DND-41 (cell line): ENCODE measurements at regions not wholly inside any gene's neighbourhood (a gene's known extent, or its start where the extent isn't known, plus 50 kb on each side); places are given as distances from the start of the nearest gene placed in this dataset.
"Not testable (repeated sequence)": the region's sequence is repeated elsewhere in the genome, so short reads cannot be mapped to it uniquely, and the experiment has no call there.

Source experiments
- ATAC-seq: fragments of 200-7000 bp; cut with Tn5 transposase; 3 replicates; pipeline ENCODE4 v1.9.1; 2021; ENCODE audit warnings: low read depth; ENCODE audit not compliant: insufficient read depth
- DNase-seq: peaks from one replicate; pipeline ENCODE4 v3.0.0-alpha.2; 2020
- H2AFZ ChIP-seq: 2 replicates; pipeline ENCODE4 v1.6.0; 2012; ENCODE audit warnings: low read depth, low read length
- H3K27ac ChIP-seq: 2 replicates; pipeline ENCODE4 v1.5.1; 2012; ENCODE audit warnings: low read length, inconsistent platforms
- H3K27me3 ChIP-seq: fragments of 200-600 bp; sonication (generic); 2 replicates; pipeline ENCODE4 v1.6.0; 2012; ENCODE audit warnings: low read length, mild to moderate bottlenecking, inconsistent platforms; ENCODE audit not compliant: insufficient read depth, poor library complexity
- H3K36me3 ChIP-seq: 2 replicates; pipeline ENCODE4 v1.5.1; 2012; ENCODE audit warnings: low read length, inconsistent platforms; ENCODE audit not compliant: insufficient read depth
- H3K4me1 ChIP-seq: 2 replicates; pipeline ENCODE4 v1.5.1; 2012; ENCODE audit warnings: mild to moderate bottlenecking, low read length; ENCODE audit not compliant: insufficient read depth
- H3K4me2 ChIP-seq: 2 replicates; pipeline ENCODE4 v1.6.0; 2012; ENCODE audit warnings: mild to moderate bottlenecking, moderate library complexity, low read length, inconsistent platforms; ENCODE audit not compliant: insufficient read depth
- H3K4me3 ChIP-seq, 2 experiments: fragments of 200-600 bp in 1 of 2; shearing (Covaris generic) in 1 of 2; 2 replicates each; pipeline ENCODE4 v1.5.1; 2012 to 2016; ENCODE audit warnings: inconsistent platforms in 2 of 2, low read length in 2 of 2, mild to moderate bottlenecking in 2 of 2, low read depth in 1 of 2, moderate library complexity in 1 of 2
- H3K79me2 ChIP-seq: 2 replicates; pipeline ENCODE4 v1.6.0; 2012; ENCODE audit warnings: low read length, inconsistent platforms; ENCODE audit not compliant: insufficient read depth
- H3K9ac ChIP-seq: 2 replicates; pipeline ENCODE4 v1.6.0; 2012; ENCODE audit warnings: low read depth, mild to moderate bottlenecking, inconsistent platforms, low read length, moderate library complexity
- H3K9me3 ChIP-seq: 2 replicates; pipeline ENCODE4 v1.5.1; 2012; ENCODE audit warnings: low read length, moderate library complexity, mild to moderate bottlenecking, inconsistent platforms; ENCODE audit not compliant: insufficient read depth, severe bottlenecking
- H4K20me1 ChIP-seq: 2 replicates; pipeline ENCODE4 v1.6.0; 2012; ENCODE audit warnings: low read length; ENCODE audit not compliant: insufficient read depth
- CTCF ChIP-seq: IDR thresholded peaks from 2 replicates; pipeline ENCODE4 v1.5.1; 2012; ENCODE audit warnings: borderline replicate concordance, low read length, moderate library complexity, mild to moderate bottlenecking; ENCODE audit not compliant: poor library complexity, severe bottlenecking; ENCODE audit errors: extremely low read depth
- EZH2 ChIP-seq: IDR thresholded peaks from 3 replicates; pipeline ENCODE4 v1.6.1; 2012; ENCODE audit warnings: borderline replicate concordance, low read depth, mild to moderate bottlenecking, moderate library complexity, low read length, inconsistent platforms; ENCODE audit not compliant: severe bottlenecking

- DNase-seq, result no peak
- H3K27me3 ChIP-seq, result no peaks in the 10 kb centered on the region
- H3K4me2 ChIP-seq, result no peak overlapping the region
- H3K4me3 ChIP-seq, result no peak overlapping the region
- H3K9me3 ChIP-seq, result no peaks in the 10 kb centered on the region
- no peak overlapping the region for H2AFZ ChIP-seq
- ATAC-seq, result no peak
- H3K79me2 ChIP-seq, result no peaks in the 10 kb centered on the region
- no peaks in the 10 kb centered on the region for H4K20me1 ChIP-seq
- H3K4me1 ChIP-seq, result no peaks in the 10 kb centered on the region
- no peak overlapping the region for H3K9ac ChIP-seq
- H3K27ac ChIP-seq, result no peak overlapping the region
- TF ChIP-seq EZH2 (no peak), CTCF (no peak)
- no peaks in the 10 kb centered on the region for H3K36me3 ChIP-seq
Measured at GRCh38 chr3:75188962-75189361, 475.2 kb upstream of the FRG2C start.

- ATAC-seq, result peak; percentile 71
- Histone ChIP-seq H3K79me2 (no peaks in the 10 kb centered on the region), H3K4me3 (no peak overlapping the region), H3K27me3 (no peaks in the 10 kb centered on the region), H3K9me3 (no peaks in the 10 kb centered on the region), H3K4me2 (no peak overlapping the region), H3K9ac (no peak overlapping the region), H3K4me1 (no peaks in the 10 kb centered on the region), H3K27ac (no peak overlapping the region), H2AFZ (peak overlapping the region; percentile 21; the same call in 1 of the 2 replicates), H3K36me3 (no peaks in the 10 kb centered on the region), H4K20me1 (no peaks in the 10 kb centered on the region)
- peak; percentile 62 for DNase-seq
- TF ChIP-seq EZH2, result no peak
- peak; percentile 84 for TF ChIP-seq CTCF
Measured at GRCh38 chr3:75192146-75192616, 471.9 kb upstream of the FRG2C start.

GRCh38 chr3:75193797-75194196 lies 470.3 kb upstream of the FRG2C start:
- no peak for TF ChIP-seq EZH2
- TF ChIP-seq CTCF, result no peak
- no peak for ATAC-seq

GRCh38 chr3:75214332-75214731 lies 449.8 kb upstream of the FRG2C start:
- not testable (repeated sequence) for H3K79me2 ChIP-seq, DNase-seq

More at GRCh38 chr3:75193797-75194196, 470.3 kb upstream of the FRG2C start:
- H3K27me3 ChIP-seq, result no peaks in the 10 kb centered on the region
- H2AFZ ChIP-seq, result no peak overlapping the region
- no peak overlapping the region for H3K27ac ChIP-seq
- no peaks in the 10 kb centered on the region for H3K4me1 ChIP-seq
- no peaks in the 10 kb centered on the region for H4K20me1 ChIP-seq
- no peaks in the 10 kb centered on the region for H3K36me3 ChIP-seq
- H3K79me2 ChIP-seq, result no peaks in the 10 kb centered on the region
- H3K9me3 ChIP-seq, result no peaks in the 10 kb centered on the region
- no peak overlapping the region for H3K4me2 ChIP-seq
- no peak for DNase-seq
- no peak overlapping the region for H3K9ac ChIP-seq
- H3K4me3 ChIP-seq, result no peak overlapping the region

More at GRCh38 chr3:75214332-75214731, 449.8 kb upstream of the FRG2C start:
- H3K9ac ChIP-seq, H3K4me2 ChIP-seq, H4K20me1 ChIP-seq, H3K4me3 ChIP-seq, H3K36me3 ChIP-seq, H3K4me1 ChIP-seq, ATAC-seq, H2AFZ ChIP-seq, H3K27me3 ChIP-seq, H3K9me3 ChIP-seq, H3K27ac ChIP-seq: not testable (repeated sequence)
